Activated CD4-positive, alpha-beta T cell treated with anti-CD3 and anti-CD28 coated beads, Interleukin-10, Interleukin-2, amounts not matched to agents 100 ng/mL and 50 ng/mL, durations not matched to agents 16 hours and 8 hours (primary cell): ENCODE measurements at regions not wholly inside any gene's neighbourhood (a gene's known extent, or its start where the extent isn't known, plus 50 kb on each side); places are given as distances from the start of the nearest gene placed in this dataset.
"Not testable (repeated sequence)": the region's sequence is repeated elsewhere in the genome, so short reads cannot be mapped to it uniquely, and the experiment has no call there.

ENCODE experiments used
- DNase-seq: peaks from one replicate; pipeline ENCODE4 v3.0.0-alpha.2; 2020

DNA sequence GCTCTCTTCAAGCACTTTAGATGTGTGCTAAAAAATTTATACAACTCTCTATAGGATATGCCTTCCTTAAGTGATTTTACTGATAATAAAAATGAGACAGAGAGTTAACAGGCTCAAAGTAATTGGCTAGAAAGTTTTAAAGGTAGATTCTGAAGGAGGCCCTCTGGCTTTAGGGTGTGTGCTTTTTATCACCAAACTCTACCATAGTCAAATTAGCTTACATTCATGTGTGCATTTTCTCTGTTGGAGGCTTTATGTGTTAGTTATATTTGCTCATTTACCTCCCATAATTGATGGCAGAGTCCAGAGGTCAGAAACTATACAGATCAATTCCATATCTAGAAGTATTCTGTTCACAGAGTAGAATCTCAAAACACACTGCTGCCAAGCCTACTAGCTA is 317.5 kb downstream of the JRKL start:
- no peak for DNase-seq

- DNase-seq = no peak
Observed at GRCh38 chr11:96708219-96708878, 318.5 kb downstream of the JRKL start.

DNA sequence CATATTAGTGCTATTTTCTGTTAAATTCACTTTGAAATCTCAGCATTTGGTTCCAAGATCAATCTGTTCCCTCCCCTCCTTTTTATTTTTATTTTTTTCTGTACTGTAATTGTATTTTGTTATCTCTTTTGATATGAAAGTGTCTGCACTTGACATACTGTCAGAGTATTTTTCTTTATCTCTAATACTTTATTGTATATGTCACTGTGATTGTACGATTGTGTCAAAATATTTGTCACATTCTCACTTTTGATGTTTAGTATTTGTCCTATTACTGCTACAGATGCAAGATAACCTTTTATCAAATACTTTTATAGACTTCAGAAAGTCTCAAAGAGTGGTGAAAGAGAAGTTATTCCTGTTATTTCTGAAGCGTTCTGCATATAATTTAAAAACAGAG is 323.5 kb downstream of the JRKL start:
- no peak for DNase-seq

DNA sequence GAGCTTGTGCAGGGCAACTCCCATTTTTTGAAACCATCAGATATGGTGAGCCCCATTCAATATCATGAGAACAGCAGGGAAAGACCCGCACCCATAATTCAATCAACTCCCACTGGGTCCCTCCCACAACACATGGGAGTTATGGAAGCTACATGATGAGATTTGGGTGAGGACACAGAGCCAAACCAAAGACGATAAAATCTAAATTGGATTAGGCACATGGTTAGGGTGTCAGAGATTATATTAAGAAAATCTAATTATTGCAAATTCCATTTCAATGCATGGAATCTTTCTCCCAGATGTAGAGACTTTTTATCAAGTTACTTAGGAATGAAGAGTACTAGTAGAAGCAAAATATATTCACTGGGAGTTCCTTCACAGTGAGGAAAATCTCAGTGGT is 324.9 kb downstream of the JRKL start:
- no peak for DNase-seq

DNA sequence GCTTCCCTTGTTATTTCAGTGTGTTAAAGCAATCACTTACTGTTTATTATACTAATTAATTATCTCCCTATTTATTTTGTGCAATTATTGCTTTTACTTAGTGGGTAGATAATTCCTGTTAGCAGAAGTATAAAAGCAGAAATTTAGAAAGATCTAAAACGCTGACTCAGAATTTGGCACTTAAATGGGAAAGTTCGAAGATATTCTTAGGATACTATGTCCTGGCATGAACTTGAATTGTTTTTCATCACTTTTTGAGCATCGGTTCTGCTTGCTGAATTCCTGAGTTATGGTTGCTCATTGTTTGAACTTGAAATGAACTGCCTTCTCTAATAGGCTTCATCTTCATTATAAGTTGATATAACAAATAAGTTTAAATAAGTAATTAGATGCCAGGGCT is 325.4 kb downstream of the JRKL start:
- no peak for DNase-seq

- DNase-seq = no peak
Observed at GRCh38 chr11:96736601-96737000, 346.8 kb downstream of the JRKL start.

- no peak for DNase-seq
Observed at GRCh38 chr11:96738311-96738710, 348.5 kb downstream of the JRKL start.

- no peak for DNase-seq
Observed at GRCh38 chr11:96741068-96741467, 351.3 kb downstream of the JRKL start.

GRCh38 chr11:96744697-96745096 is 354.9 kb downstream of the JRKL start:
- no peak for DNase-seq

DNA sequence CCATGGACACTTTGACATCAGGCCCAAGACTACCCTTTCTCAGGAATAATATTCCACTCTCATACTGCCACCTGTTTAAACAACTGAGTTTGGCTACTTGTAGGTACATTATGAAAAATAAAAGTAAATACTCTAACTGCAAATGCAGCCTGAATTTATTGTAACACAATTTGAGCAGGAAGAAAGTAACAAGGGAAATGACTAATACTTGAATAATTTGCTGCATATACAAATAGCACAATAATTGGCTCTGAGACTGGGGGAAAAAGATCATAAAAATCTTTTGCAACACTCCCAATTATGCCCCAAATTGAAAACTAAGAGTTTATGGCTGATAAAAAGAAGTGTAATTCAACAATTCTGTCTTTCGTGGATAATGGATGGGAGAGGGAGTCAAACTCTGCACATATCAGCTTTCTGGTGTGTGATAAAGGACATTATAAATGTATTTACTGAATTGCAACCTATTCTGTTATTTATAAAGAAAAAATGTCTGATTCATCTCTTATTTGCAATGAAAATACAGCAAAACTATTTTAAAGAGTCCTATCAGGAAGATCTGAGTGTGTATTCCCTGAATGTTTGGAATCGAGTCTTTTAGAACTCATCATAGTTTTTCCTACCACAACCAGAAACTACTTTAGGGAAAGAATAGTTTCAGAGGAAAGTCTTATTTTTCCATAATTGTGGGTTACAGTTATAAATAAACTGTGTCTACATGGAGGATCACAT is 359.0 kb downstream of the JRKL start:
- DNase-seq = no peak

DNA sequence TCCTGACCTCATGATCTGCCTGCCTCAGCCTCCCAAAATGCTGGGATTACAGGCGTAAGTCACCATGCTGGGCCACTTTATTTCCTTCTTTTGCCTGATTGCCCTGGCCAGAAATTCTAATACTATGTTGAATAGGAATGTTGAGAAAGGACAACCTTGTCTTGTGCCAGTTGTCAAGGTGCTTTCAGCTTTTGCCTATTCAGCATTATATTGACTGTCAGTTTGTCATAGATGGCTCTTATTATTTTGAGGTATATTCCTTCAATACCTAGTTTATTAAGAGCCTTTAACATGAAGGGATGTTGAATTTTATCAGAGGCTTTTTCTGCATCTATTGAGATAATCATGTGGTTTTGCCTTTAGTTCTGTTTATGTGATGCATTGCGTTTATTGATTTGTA is 362.0 kb downstream of the JRKL start:
- not testable (repeated sequence) for DNase-seq

- DNase-seq = no peak
Observed at GRCh38 chr11:96752221-96752620, 362.4 kb downstream of the JRKL start.

- DNase-seq = no peak
Observed at GRCh38 chr11:96753997-96754396, 364.2 kb downstream of the JRKL start.

- no peak for DNase-seq
Observed at GRCh38 chr11:96755209-96755608, 365.4 kb downstream of the JRKL start.

- no peak for DNase-seq
Observed at GRCh38 chr11:96755752-96756151, 365.9 kb downstream of the JRKL start.

DNA sequence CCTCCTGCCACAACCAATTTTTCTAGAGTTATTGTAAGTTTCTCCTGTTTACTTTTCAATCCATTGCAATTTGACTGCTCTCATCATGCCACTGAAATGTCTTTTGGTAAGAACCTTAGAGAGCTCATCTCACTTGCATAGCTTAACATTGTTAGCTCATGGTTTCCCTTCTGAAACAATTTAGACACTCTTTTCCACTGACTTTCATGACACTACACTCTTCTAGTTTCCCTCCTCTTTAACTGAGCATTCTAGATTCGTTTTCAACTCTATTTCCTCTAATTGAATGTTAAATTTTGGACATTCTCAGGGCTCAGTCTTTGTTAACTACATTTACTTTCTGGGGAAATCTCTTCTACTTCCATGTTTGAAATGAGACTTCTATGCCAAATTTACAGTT is 369.1 kb downstream of the JRKL start:
- DNase-seq = no peak

GRCh38 chr11:96760306-96760705 is 370.5 kb downstream of the JRKL start:
- no peak for DNase-seq

DNA sequence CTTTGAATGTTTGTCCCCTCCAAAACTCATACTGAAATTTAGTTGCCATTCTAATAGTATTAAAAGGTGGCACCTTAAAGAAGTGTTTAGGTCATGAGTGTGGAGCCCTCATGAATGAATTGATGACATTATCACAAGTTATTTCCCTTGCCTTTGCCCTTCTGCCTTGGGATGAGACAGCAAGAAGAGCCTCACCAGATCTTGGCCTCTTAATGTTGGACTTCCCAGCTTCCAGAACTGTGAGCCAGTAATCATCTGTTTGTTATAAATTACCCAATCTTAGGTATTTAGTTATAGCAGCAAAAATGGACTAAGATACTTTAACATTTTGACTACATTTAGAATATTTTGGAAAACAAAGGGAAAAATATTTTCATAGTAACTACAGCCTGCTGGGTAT is 371.0 kb downstream of the JRKL start:
- DNase-seq = no peak

- no peak for DNase-seq
Observed at GRCh38 chr11:96761451-96761850, 371.6 kb downstream of the JRKL start.

- no peak for DNase-seq
Observed at GRCh38 chr11:96763244-96763643, 373.4 kb downstream of the JRKL start.

- DNase-seq = no peak
Observed at GRCh38 chr11:96778272-96778671, 388.5 kb downstream of the JRKL start.

DNA sequence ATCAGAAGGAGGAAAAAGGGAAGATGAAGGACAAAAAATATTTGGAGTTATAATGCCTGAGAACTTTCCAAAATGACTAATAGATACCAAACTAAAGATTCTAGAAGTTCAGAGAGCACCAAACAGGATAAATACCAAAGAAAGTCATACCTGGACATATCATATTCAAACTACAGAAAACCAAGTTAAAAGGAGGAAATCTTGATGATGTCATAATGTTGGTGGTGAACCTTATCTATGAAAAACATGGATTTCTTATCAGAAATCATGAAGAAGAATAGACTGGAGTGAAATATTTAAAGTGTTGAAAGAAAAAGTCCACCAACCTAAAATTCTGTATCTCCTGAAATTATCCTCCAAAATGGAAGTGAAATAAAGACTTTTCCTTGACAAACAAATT is 389.2 kb downstream of the JRKL start:
- DNase-seq = no peak

- no peak for DNase-seq
Observed at GRCh38 chr11:96781082-96781481, 391.3 kb downstream of the JRKL start.

DNA sequence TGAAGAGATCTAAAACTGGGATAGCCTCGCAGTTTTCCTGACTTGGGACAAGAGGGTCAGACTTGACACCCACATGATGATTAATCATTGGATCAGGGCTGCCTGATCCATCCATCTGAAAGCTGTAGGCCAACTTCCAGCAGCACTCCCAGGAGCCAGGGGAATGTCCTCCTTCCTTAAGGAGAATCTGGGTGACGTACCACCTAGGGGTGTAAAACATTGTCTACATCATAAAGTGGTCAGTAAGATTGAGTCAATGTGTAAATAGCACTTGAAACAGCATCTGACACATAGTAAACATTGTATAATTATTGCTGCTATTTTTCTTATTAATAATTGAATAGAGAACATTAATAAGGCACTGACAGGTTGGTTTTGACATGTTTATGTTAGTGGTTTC is 392.8 kb downstream of the JRKL start:
- DNase-seq = no peak

DNA sequence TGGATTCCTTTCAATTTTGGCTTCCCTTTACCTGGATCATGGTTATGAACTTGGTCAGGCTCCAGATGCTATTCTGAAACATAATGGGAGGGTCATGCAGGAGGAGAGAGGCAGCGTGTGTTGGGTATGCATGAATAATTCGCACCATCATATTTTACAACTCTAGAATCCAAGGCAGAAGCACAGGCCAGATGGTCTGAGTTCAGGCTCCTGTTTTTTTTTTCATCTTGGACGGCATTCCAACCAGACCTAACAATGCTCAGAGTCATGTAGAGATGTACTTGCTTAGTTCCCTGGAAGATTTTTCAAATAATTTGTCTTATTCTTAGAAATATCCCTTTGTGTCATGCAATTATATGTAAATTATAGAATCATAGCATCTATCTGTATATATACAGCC is 393.5 kb downstream of the JRKL start:
- DNase-seq = no peak
